ENCODE measurements at regions not wholly inside any gene's neighbourhood (a gene's known extent, or its start where the extent isn't known, plus 50 kb on each side); places are given as distances from the start of the nearest gene placed in this dataset.
"Not testable (repeated sequence)": the region's sequence is repeated elsewhere in the genome, so short reads cannot be mapped to it uniquely, and the experiment has no call there.

GRCh38 chr9:75811692-75812091, 78.8 kb upstream of the PCSK5 start:
- no peak for DNase-seq

DNA sequence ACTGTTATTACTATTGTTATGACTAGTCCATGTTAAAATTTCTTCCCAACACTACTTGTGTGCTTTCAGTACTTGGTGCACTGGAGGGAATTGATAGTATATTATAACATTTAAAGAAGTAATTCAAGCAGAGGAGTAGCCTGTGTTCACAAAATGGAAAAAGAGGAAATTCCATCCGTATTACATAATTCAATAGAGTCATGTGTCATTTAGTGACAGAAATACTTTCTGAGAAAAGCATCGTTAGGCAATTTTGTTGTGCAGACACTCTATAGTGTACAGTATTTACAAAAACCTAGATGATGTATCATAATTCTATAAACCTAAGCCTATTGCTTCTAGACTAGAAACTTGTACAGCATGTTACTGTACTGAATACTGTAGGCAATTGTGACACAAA, 78.3 kb upstream of the PCSK5 start:
- DNase-seq, result no peak

DNA sequence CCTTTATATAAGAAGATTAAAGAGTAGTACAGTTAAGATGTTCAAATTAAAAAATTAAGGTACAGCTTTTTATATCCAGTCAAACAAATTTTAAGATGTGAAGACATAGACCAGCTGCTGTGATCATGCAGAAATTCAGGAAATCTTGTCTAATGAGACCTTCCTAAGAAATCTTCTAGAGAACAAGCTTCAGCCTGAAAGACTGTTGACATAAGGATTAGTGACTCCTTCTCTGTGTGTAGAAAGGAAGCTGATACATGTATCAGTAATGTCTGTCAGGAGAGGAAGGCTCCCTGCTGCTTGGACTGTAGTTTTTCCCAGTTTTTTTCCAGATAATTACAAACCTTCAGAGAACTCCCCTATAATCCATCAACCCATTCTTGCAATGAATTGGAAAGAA, 75.8 kb upstream of the PCSK5 start:
- DNase-seq, result no peak

- DNase-seq, result not testable (repeated sequence)
Observed at GRCh38 chr9:75820471-75821115, 69.9 kb upstream of the PCSK5 start.

- DNase-seq, result no peak
Observed at GRCh38 chr9:75823151-75823550, 67.3 kb upstream of the PCSK5 start.

- no peak for DNase-seq
Observed at GRCh38 chr9:75824816-75825568, 65.5 kb upstream of the PCSK5 start.

- no peak for DNase-seq
Observed at GRCh38 chr9:75826314-75826713, 64.2 kb upstream of the PCSK5 start.

DNA sequence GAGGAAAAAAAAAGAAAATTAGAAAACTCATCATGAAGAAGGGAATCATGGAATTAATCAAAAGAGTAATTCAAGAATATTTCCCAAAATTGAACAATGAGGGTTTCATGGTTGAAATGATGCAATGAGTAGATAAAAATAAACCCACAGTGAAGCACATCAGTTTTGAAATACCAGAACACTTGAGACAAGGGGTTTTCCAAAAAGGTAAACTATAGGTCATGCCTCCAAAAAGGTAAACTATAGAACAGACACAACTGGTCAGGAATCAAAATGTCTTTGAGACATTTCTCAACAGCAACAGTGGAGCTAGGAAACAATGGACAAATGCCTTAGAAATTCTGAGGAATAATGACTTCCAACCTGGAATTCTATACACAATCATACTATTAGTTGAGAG, 60.2 kb upstream of the PCSK5 start:
- no peak for DNase-seq

DNA sequence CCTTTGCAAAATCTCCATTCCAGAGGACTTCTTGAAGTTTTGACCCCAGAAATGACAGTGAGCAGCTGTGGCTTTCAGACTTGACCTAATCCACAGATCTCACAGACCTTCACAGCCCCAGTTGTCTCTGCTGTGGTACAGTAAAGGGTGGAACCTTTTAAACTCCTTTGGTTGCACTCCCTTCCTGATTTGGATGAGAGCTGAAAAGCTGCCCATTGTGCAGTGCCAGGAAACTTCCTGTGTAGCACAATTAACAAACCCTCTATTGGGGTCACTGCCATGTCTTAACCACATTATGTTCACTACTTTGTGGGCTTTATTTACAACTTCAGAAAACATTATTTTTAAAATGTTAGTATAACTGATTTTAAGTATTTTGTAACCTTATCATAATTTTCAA, 56.7 kb upstream of the PCSK5 start:
- DNase-seq, result no peak

- no peak for DNase-seq
Observed at GRCh38 chr9:75834878-75835277, 55.6 kb upstream of the PCSK5 start.

Data from femur (tissue), 1 donor.